MCF 10A (cell line): ENCODE measurements at regions not wholly inside any gene's neighbourhood (a gene's known extent, or its start where the extent isn't known, plus 50 kb on each side); places are given as distances from the start of the nearest gene placed in this dataset.
A peak's percentile ranks its signal among the peaks of the same experiment; 100 is the strongest.
"Not testable (repeated sequence)": the region's sequence is repeated elsewhere in the genome, so short reads cannot be mapped to it uniquely, and the experiment has no call there.

ENCODE experiments used
- BruUV-seq: library from RNA; stranded (reverse); fragments of 400-500 nt; replicated peaks from 2 replicates; lab custom pipeline; 2021; lab: Mats Ljungman, UMichigan
- CTCF ChIA-PET: fragments of 300-600 bp; sonication (Branson Sonifier 250); formaldehyde crosslinking; extraction: SDS; loops from one replicate; lab custom pipeline; 2021; ENCODE audit warnings: antibody characterized with exemption, inconsistent platforms; lab: Yijun Ruan, JAX
- POLR2A ChIA-PET: fragments of 300-600, 350-650 bp; sonication (Branson Sonifier 250); formaldehyde crosslinking; extraction: SDS; loops from one replicate; lab custom pipeline; 2020; ENCODE audit warnings: antibody characterized with exemption, inconsistent platforms; lab: Yijun Ruan, JAX
- DNase-seq: peaks from one replicate; pipeline ENCODE4 v3.0.0-alpha.2; 2018; ENCODE audit not compliant: unreplicated experiment
- H3K27ac Mint-ChIP-seq: one replicate; pipeline ENCODE4 v1.8.0; 2022; ENCODE audit warnings: mild to moderate bottlenecking, low read depth, mixed read lengths; ENCODE audit not compliant: unreplicated experiment
- H3K27me3 Mint-ChIP-seq: one replicate; pipeline ENCODE4 v1.8.0; 2022; ENCODE audit warnings: mixed read lengths; ENCODE audit not compliant: insufficient read depth, unreplicated experiment
- H3K36me3 Mint-ChIP-seq: one replicate; pipeline ENCODE4 v1.8.0; 2022; ENCODE audit warnings: mild to moderate bottlenecking, moderate library complexity, mixed read lengths; ENCODE audit not compliant: insufficient read depth, unreplicated experiment
- H3K4me1 Mint-ChIP-seq: one replicate; pipeline ENCODE4 v1.8.0; 2022; ENCODE audit warnings: mixed read lengths; ENCODE audit not compliant: insufficient read depth, unreplicated experiment
- H3K4me3 Mint-ChIP-seq: one replicate; pipeline ENCODE4 v1.8.0; 2022; ENCODE audit warnings: mild to moderate bottlenecking, moderate library complexity, mixed read lengths; ENCODE audit not compliant: unreplicated experiment
- H3K9me3 Mint-ChIP-seq: one replicate; pipeline ENCODE4 v1.8.0; 2022; ENCODE audit warnings: mixed read lengths; ENCODE audit not compliant: unreplicated experiment
- intact Hi-C: fragments of 100-400 bp; cut with micrococcal nuclease; formaldehyde crosslinking; loops from 2 replicates; pipeline ENCODE4 v1.14.1; 2022
- TF ChIP-seq, protein P1 (sequence below): fragments of 200-600 bp; IDR thresholded peaks from one replicate; pipeline ENCODE4 v1.8.0; 2022; ENCODE audit warnings: antibody characterized with exemption, mild to moderate bottlenecking; ENCODE audit not compliant: unreplicated experiment

DNA sequence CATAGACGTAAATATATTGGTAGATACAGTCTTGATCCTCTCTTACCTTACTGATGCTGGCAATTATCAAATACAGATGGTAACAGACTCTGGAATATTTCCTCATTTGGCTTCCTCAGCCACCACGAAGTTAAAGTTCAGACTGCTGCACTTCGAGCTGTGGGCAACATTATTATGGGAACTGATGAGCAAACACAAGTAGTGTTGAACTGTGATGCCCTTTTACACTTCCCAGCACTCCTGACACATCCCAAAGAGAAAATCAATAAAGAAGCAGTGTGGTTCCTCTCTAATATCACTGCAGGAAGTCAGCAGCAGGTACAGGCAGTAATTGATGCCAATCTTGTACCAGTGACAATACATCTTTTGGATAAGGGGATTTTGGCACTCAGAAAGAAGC, 162.7 kb upstream of the NT5E start:
- intact Hi-C loops, result no loop called here
- DNase-seq, result no peak
- no peak overlapping the region for H3K27ac Mint-ChIP-seq
- no TSS peak for BruUV-seq
- TF ChIP-seq, protein P1, sequence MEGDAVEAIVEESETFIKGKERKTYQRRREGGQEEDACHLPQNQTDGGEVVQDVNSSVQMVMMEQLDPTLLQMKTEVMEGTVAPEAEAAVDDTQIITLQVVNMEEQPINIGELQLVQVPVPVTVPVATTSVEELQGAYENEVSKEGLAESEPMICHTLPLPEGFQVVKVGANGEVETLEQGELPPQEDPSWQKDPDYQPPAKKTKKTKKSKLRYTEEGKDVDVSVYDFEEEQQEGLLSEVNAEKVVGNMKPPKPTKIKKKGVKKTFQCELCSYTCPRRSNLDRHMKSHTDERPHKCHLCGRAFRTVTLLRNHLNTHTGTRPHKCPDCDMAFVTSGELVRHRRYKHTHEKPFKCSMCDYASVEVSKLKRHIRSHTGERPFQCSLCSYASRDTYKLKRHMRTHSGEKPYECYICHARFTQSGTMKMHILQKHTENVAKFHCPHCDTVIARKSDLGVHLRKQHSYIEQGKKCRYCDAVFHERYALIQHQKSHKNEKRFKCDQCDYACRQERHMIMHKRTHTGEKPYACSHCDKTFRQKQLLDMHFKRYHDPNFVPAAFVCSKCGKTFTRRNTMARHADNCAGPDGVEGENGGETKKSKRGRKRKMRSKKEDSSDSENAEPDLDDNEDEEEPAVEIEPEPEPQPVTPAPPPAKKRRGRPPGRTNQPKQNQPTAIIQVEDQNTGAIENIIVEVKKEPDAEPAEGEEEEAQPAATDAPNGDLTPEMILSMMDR, result no peak
- no peaks in the 10 kb centered on the region for H3K27me3 Mint-ChIP-seq
- peaks cover 16% of the 10 kb centered on the region for H3K9me3 Mint-ChIP-seq
- POLR2A ChIA-PET, result no interaction called here
- no peak overlapping the region for H3K4me3 Mint-ChIP-seq
- H3K36me3 Mint-ChIP-seq, result no peaks in the 10 kb centered on the region
- CTCF ChIA-PET, result interaction anchor here (0.6 kb wide), 1 partner anchor 862 kb away, joined by 5 read pairs; no protein-coding TSS in a partner anchor
- H3K4me1 Mint-ChIP-seq, result no peaks in the 10 kb centered on the region

DNA sequence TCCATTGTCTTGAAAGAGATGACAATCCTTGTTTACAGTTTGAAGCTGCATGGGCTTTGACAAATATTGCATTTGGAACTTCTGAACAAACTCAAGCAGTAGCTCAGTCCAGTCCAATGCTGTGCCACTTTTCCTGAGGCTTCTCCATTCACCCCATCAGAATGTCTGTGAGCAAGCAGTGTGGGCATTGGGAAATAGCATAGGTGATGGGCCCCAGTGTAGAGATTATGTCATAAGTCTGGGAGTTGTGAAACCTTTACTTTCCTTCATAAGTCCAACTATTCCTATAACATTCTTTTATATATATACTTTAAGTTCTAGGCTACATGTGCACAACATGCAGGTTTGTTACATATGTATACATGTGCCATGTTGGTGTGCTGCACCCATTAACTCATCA, 163.4 kb upstream of the NT5E start:
- H3K27ac Mint-ChIP-seq, BruUV-seq, H3K4me3 Mint-ChIP-seq, POLR2A ChIA-PET, H3K27me3 Mint-ChIP-seq, intact Hi-C loops, H3K4me1 Mint-ChIP-seq, H3K36me3 Mint-ChIP-seq: not testable (repeated sequence)
- CTCF ChIA-PET, result interaction anchor here (0.6 to 0.8 kb wide), 2 partner anchors 37 to 862 kb away, joined by 3 to 5 read pairs; no protein-coding TSS in a partner anchor
- H3K9me3 Mint-ChIP-seq, result peaks cover 16% of the 10 kb centered on the region
- peak; percentile 57 for DNase-seq

DNA sequence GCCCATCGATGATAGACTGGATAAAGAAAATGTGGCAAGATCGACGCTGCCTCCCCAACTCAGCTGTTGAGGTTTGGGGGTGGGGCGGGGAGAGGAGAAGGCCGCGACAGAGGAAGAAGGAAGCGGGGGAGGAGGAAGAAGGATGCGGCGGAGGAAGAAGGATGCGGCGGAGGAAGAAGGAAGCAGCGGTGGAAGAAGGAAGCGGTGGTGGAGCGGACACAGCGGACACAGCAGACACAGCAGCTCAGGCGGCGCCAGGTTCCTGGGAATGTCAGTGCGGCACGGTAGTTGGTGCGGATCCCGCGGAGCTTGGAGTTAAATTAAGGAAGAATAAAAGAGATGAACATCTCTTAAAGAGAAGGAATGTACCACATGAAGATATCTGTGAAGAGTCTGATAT, 163.9 kb upstream of the NT5E start:
- ChIA-PET POLR2A (no interaction called here), CTCF (no interaction called here)
- TF ChIP-seq, protein P1, result no peak
- Mint-ChIP-seq H3K9me3 (peaks cover 16% of the 10 kb centered on the region), H3K4me3 (no peak overlapping the region), H3K36me3 (no peaks in the 10 kb centered on the region), H3K27me3 (no peaks in the 10 kb centered on the region), H3K27ac (no peak overlapping the region), H3K4me1 (no peaks in the 10 kb centered on the region)
- DNase-seq, result no peak
- no TSS peak for BruUV-seq
- intact Hi-C loops, result no loop called here

DNA sequence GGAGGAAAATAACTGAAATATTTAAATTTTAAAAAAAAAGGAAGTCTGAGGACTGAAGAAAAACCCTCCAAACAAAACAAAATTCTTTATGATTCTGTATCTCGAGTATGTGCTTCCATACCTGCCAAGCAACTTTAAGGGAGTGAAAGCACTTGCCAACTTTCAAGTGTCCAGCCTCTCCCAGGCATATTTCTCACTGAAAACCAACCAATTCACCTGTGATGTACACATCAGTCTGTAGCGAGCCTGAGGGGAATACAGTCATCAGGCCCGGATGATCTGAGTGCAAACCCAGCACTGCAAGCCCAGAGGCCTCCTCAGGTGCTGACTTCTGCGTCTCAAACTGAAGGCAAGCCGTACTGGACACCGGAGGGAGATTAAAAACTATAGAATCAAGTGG, 164.8 kb upstream of the NT5E start:
- TF ChIP-seq, protein P1, result no peak
- POLR2A ChIA-PET, result no interaction called here

DNA sequence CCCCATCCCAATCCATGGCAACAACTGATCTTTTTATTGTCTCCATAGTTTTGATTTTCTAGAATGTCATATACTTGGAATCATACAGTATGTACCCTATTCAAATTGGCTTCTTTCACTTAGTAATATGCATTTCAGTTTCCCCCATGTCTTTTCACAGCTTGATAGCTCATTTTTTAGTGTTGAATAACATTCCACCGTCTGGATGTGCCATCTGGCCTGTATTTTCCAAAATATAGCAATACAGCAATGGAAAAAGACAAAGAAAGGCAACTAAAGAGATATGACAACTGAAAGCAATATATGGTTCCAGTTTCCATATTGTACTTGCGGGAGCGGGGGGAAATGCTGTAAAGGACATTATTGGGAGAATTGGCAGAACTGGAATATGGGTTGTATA, 166.4 kb upstream of the NT5E start:
- H3K27ac Mint-ChIP-seq, result no peak overlapping the region
- no peak overlapping the region for H3K4me3 Mint-ChIP-seq
- H3K9me3 Mint-ChIP-seq, result peaks cover 16% of the 10 kb centered on the region
- intact Hi-C loops, result no loop called here
- no TSS peak for BruUV-seq
- H3K4me1 Mint-ChIP-seq, result no peaks in the 10 kb centered on the region
- CTCF ChIA-PET, result interaction anchor here (0.7 kb wide), 1 partner anchor 38 kb away, joined by 3 read pairs; no protein-coding TSS in a partner anchor
- no peak for DNase-seq
- H3K36me3 Mint-ChIP-seq, result no peaks in the 10 kb centered on the region
- TF ChIP-seq, protein P1, result no peak
- no peaks in the 10 kb centered on the region for H3K27me3 Mint-ChIP-seq
- POLR2A ChIA-PET, result no interaction called here

More for the DNA sequence above, 164.8 kb upstream of the NT5E start:
- H3K36me3 Mint-ChIP-seq, result no peaks in the 10 kb centered on the region
- BruUV-seq, result no TSS peak
- H3K27me3 Mint-ChIP-seq, result no peaks in the 10 kb centered on the region
- H3K4me3 Mint-ChIP-seq, result no peak overlapping the region
- no peak overlapping the region for H3K27ac Mint-ChIP-seq
- H3K9me3 Mint-ChIP-seq, result peaks cover 16% of the 10 kb centered on the region
- no peak for DNase-seq
- intact Hi-C loops, result no loop called here
- CTCF ChIA-PET, result no interaction called here
- H3K4me1 Mint-ChIP-seq, result no peaks in the 10 kb centered on the region
